ENCODE measurements at regions not wholly inside any gene's neighbourhood (a gene's known extent, or its start where the extent isn't known, plus 50 kb on each side); places are given as distances from the start of the nearest gene placed in this dataset.

DNA sequence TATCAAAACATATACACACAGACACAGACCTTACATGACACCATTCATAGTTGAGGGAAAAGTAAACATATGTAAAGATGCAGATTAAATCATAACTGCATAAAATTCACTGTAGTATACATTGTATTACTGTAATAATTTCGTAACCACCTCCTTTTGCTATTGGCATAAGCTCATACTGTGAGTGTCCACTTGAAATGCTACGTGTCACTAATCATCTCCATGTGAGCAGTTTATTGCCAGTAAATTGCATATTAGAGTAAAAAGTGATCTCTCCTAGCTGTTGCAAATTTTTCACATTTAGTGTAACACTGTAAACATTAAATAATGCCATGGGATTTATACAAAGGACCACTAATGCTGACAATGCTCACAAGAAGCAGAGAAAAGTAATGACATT, 256.7 kb upstream of the GNPDA2 start:
- Histone ChIP-seq H3K27me3 (ENCODE audit: control insufficient read depth in 4 of 4, insufficient read depth in 4 of 4, low read length in 3 of 4) (no peaks in the 10 kb centered on the region), H3K36me3 (ENCODE audit: control insufficient read depth in 4 of 4, insufficient read depth in 3 of 4, low read depth in 1 of 4, low read length in 3 of 4) (no peaks in the 10 kb centered on the region), H3K4me1 (ENCODE audit: control insufficient read depth in 4 of 4, insufficient read depth in 4 of 4, low read length in 3 of 4) (no peaks in the 10 kb centered on the region), H3K27ac (ENCODE audit: low read depth in 1 of 2, low read length in 2 of 2) (no peak overlapping the region), H3K4me3 (ENCODE audit: low read depth in 1 of 3, low read length in 3 of 3) (no peak overlapping the region), H3K9me3 (ENCODE audit: control insufficient read depth in 4 of 4, low read length in 3 of 4) (no peaks in the 10 kb centered on the region), H3K9ac (ENCODE audit: low read depth in 1 of 2, low read length in 2 of 2) (no peak overlapping the region)
- TF ChIP-seq HNF4A (conservative IDR thresholded peaks at IDR 0.05) (no peak), TAF1 (conservative IDR thresholded peaks at IDR 0.05) (no peak), GABPA (IDR thresholded peaks at IDR 0.05 in 1 of 2, conservative IDR thresholded peaks at IDR 0.05 in 1 of 2) (no peak), FOXA2 (IDR thresholded peaks at IDR 0.05) (no peak), EGR1 (IDR thresholded peaks at IDR 0.05; ENCODE audit: low read depth in 2 of 2) (no peak), YY1 (IDR thresholded peaks at IDR 0.05) (no peak), HNF4G (IDR thresholded peaks at IDR 0.05) (no peak), JUND (IDR thresholded peaks at IDR 0.05) (no peak), ATF3 (IDR thresholded peaks at IDR 0.05) (no peak), RAD21 (IDR thresholded peaks at IDR 0.05) (no peak), SP1 (IDR thresholded peaks at IDR 0.05) (no peak), ZBTB33 (IDR thresholded peaks at IDR 0.05) (no peak), RXRA (IDR thresholded peaks at IDR 0.05) (no peak), NR2F2 (IDR thresholded peaks at IDR 0.05) (no peak), FOXA1 (IDR thresholded peaks at IDR 0.05) (no peak)
- TF ChIP-seq, protein P1, sequence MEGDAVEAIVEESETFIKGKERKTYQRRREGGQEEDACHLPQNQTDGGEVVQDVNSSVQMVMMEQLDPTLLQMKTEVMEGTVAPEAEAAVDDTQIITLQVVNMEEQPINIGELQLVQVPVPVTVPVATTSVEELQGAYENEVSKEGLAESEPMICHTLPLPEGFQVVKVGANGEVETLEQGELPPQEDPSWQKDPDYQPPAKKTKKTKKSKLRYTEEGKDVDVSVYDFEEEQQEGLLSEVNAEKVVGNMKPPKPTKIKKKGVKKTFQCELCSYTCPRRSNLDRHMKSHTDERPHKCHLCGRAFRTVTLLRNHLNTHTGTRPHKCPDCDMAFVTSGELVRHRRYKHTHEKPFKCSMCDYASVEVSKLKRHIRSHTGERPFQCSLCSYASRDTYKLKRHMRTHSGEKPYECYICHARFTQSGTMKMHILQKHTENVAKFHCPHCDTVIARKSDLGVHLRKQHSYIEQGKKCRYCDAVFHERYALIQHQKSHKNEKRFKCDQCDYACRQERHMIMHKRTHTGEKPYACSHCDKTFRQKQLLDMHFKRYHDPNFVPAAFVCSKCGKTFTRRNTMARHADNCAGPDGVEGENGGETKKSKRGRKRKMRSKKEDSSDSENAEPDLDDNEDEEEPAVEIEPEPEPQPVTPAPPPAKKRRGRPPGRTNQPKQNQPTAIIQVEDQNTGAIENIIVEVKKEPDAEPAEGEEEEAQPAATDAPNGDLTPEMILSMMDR (IDR thresholded peaks at IDR 0.05; ENCODE audit: low read depth, low read length, missing input control) = no peak
- TF ChIP-seq, protein P2, sequence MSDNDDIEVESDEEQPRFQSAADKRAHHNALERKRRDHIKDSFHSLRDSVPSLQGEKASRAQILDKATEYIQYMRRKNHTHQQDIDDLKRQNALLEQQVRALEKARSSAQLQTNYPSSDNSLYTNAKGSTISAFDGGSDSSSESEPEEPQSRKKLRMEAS (IDR thresholded peaks at IDR 0.05) = no peak
- TF ChIP-seq, protein P3, sequence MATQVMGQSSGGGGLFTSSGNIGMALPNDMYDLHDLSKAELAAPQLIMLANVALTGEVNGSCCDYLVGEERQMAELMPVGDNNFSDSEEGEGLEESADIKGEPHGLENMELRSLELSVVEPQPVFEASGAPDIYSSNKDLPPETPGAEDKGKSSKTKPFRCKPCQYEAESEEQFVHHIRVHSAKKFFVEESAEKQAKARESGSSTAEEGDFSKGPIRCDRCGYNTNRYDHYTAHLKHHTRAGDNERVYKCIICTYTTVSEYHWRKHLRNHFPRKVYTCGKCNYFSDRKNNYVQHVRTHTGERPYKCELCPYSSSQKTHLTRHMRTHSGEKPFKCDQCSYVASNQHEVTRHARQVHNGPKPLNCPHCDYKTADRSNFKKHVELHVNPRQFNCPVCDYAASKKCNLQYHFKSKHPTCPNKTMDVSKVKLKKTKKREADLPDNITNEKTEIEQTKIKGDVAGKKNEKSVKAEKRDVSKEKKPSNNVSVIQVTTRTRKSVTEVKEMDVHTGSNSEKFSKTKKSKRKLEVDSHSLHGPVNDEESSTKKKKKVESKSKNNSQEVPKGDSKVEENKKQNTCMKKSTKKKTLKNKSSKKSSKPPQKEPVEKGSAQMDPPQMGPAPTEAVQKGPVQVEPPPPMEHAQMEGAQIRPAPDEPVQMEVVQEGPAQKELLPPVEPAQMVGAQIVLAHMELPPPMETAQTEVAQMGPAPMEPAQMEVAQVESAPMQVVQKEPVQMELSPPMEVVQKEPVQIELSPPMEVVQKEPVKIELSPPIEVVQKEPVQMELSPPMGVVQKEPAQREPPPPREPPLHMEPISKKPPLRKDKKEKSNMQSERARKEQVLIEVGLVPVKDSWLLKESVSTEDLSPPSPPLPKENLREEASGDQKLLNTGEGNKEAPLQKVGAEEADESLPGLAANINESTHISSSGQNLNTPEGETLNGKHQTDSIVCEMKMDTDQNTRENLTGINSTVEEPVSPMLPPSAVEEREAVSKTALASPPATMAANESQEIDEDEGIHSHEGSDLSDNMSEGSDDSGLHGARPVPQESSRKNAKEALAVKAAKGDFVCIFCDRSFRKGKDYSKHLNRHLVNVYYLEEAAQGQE (IDR thresholded peaks at IDR 0.05) = no peak
- DNase-seq (ENCODE audit: low spot score) = no peak
- 57% methylated on average over 2 of the region's 2 CpGs for WGBS

Data from liver (tissue), 8 donors.